SK-N-DZ (cell line): ENCODE measurements at regions not wholly inside any gene's neighbourhood (a gene's known extent, or its start where the extent isn't known, plus 50 kb on each side); places are given as distances from the start of the nearest gene placed in this dataset.

Source experiments
- DNase-seq: peaks from one replicate; pipeline ENCODE4 v3.0.0-alpha.2; 2015; ENCODE audit warnings: low spot score

- DNase-seq: no peak
These were observed 217.5 kb downstream of the GLI2 start for GRCh38 chr2:120953066-120953756.

GRCh38 chr2:120953843-120954584 lies 218.3 kb downstream of the GLI2 start:
- no peak for DNase-seq

GRCh38 chr2:120954939-120955338 lies 219.3 kb downstream of the GLI2 start:
- no peak for DNase-seq

- no peak for DNase-seq
These were observed 219.8 kb downstream of the GLI2 start for GRCh38 chr2:120955427-120955826.

DNA sequence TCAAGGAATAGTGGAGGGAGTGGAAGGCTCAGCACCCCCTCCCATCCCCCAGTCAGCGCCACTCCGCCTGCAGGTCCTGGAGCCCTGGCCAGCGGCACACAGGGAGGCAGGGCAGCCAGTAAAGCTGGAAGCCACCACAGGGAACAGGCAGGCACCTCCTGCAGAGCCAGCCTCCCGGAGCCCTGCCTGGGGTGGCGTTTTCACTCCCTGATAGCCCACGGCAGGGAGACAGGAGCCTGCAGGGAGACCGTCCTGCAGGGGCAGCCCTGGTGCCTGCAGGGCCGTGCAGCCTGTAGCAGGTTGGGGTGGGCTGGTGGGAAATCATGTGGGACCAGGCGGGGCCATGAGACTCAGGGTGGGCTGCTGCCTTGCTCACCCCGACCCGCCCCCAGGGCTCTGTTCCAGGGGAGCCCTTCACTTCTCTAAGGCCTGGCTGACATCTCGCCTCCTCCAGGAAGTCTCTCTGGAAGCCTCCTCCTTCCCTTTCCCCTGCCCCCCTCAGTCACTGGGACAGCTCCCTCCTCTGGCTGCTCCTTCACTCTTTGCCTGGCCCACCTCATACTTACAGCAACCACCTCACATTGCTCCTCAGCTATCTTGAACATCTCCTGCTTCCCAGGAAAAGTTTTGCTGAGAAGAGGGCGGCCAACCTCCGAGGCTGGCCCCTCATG lies 221.0 kb downstream of the GLI2 start:
- no peak for DNase-seq

DNA sequence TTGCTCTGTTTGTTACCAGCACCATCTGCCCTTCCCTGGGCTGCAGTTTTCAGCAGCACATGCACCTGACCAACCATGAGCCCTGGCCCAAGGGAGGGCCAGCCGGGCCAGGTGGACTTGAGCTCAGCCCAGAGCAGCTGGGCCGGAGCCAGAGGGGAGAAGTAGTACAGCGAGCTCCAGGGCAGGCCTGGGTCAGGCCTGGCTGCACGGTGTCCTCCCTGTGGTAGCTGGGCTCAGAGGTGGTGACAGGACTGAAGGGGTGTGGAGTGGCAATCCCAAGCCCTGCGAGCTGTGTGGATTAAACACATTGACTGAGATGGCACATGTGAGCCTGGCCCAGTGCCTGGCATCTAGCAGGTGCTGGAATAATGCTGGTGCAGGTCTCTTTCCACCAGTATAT lies 222.2 kb downstream of the GLI2 start:
- DNase-seq: no peak

- DNase-seq: no peak
These were observed 223.1 kb downstream of the GLI2 start for GRCh38 chr2:120958623-120959366.

GRCh38 chr2:120959426-120959825 lies 223.8 kb downstream of the GLI2 start:
- no peak for DNase-seq

- no peak for DNase-seq
These were observed 225.2 kb downstream of the GLI2 start for GRCh38 chr2:120960770-120961366.

DNA sequence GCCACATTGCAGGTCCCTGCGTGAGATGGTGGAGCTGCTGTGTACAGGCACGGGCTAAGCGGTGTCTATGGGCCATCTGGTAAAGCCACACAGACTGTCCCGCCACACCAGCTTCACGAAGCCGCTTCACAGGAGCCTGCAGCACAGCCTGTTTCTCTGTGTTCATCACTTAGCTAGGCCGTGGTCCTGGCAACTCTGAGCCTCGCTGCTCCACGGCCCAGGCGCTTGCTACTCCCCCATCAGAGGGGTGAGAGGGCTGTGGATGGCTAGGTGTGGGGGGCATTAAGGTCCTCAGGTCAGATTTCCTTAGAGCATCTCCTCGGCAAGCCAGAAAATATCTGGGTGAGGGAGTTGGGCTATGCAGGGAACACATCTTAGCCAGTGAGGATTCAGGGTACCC lies 225.7 kb downstream of the GLI2 start:
- DNase-seq: no peak

GRCh38 chr2:120963997-120964705 lies 228.5 kb downstream of the GLI2 start:
- no peak for DNase-seq

- DNase-seq: no peak
These were observed 229.2 kb downstream of the GLI2 start for GRCh38 chr2:120964819-120965218.

DNA sequence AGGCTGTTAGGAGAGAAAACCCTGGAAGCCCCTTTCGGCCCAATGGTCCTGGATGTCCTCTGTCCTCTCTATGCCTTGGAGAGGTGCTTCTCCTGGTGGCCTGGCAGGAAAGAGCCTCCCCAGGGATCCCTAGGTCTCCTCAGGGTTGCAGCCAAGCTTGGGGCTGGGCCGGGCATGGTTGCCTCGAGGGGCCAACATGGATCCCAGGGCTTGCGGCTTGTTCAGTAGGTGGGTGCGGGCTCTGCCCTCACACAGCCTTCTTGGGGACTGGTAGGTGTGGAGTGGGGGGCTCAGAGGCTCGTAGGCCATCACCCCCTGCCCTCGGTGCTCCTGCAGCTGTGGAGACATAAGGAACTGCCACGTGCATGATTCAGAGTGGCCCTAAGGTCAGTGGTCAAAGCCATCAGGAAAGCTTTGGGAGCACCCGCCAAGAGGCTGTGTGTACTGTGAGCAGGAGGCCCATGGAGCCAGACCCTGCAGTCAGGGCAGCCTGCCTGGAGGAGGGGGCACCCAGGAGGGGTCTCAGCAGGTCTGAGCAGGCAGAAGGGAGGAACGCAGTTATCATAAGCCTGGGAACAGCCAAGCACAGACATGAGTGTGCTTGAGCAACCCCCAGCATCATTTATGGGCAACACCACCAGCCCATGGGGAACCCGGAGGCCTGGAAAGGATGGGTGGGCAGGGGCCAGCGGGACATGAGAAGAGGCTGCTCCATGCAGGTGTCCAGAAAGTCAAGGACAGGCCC lies 231.0 kb downstream of the GLI2 start:
- no peak for DNase-seq

DNA sequence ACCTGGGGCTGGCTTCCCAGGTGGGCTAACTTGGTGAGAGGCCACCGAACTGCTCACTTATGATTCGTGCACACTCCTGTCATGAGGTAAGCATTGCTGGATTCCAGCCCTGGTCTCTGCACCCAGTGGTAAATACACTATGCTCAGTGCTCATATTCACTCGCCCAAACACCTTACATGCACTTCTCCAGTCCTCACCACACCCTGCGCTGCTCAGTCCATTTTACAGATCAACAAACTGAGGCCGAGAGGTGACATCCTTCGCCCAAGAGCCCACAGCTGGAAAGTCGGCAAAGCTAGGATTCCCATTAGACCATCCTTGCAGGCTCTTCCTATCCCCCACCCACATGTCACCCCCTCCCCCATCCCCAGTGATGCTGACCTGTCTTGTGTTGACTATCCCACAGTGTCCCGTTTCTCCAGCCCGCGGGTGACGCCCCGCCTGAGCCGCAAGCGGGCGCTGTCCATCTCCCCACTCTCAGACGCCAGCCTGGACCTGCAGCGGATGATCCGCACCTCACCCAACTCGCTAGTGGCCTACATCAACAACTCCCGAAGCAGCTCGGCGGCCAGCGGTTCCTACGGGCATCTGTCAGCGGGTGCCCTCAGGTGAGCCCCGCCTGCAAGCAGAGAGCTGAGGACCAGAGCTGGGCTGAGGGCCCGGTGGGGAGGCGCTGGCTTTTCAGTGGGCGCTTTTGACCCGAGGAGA lies 232.8 kb downstream of the GLI2 start:
- DNase-seq: no peak

DNA sequence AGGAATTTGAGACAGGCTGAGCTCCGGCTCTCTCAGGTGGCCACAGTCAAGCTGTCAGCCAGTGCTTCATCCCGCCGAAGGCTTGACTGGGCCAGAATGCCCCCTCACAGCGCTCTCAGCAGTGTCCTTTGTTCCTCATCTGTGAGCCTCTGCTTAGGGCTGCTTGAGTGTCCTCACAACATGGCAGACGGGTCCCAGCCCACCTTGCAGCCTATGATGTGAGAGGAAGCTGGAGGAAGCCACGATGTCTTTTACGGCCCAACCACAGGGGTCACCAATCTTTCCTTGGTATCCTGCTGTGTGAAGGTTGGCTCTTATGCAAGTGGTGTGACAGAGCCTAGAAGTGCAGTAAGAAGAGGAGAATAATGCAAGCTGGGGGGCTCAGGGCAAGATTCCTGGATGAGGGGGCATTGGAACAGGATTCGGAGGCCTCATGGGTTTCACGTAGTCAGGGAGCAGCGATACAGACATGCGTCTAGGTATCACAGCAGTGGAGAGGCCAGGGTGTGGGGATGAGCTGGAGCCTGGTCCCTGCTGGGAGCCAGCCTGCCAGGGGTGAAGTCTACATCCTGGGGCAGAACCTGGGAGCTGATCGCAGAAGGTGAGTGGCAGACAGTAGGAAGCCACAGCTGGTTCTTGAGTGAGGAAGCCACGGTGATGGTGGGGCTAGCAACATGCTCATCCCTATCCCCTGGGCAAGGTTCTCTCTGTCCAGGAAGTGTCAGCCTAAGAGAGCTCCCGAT lies 234.1 kb downstream of the GLI2 start:
- no peak for DNase-seq

- no peak for DNase-seq
These were observed 236.2 kb downstream of the GLI2 start for GRCh38 chr2:120971866-120972265.

DNA sequence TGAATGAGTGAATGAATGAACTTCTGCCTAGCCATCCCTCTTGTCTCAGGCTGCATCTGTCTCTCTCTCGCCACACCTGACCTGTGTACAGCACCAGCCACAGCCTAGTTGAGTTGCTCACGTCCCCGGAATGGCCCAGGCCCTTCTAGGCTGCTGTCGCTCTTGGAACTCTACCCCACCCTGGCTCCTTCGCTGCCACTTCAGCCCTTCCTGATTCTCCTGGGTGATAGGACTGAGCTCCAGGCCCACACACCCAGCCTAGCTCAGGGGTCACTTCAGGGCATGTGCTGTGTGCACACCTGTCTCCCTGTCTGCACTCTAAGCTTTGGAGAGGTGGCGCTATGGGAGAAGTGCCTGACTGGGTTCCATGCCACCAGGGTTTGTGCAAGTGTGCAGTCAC lies 236.6 kb downstream of the GLI2 start:
- DNase-seq: no peak

DNA sequence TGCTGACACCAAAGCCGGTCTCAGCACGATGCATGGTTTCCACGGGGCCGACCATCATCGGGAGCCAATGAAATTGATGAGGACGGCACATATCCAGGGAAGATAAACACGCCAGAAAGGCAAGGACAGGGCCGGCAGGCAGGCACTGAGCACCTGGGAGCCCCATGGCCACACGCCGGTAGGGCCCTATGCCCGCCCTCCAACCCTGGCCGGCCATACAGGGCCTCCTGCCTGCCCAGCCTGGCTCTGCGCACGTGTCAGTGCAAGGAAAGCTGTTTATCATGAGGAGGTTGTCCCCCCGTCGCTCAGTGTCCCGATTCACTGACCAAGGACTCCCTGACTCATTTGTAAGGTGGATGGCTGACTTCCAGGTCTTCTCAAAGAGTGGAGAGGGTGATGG lies 237.5 kb downstream of the GLI2 start:
- no peak for DNase-seq

DNA sequence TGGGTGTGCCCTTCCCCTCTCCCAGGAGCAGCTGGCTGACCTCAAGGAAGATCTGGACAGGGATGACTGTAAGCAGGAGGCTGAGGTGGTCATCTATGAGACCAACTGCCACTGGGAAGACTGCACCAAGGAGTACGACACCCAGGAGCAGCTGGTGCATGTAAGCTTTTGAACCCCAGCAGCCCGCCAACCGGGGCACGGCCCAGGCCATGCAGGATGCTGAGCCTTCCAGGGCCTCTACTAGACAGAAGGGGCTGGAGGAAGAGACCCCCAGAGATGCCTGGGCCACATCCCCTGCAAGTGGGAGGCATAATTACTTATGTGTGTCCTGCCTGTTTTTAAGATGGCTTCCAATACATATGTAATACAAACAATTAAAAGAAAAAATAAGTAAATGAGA lies 239.3 kb downstream of the GLI2 start:
- no peak for DNase-seq
